Activated CD4-positive, alpha-beta memory T cell treated with anti-CD3 and anti-CD28 coated beads for 36 hours (primary cell): ENCODE measurements at regions not wholly inside any gene's neighbourhood (a gene's known extent, or its start where the extent isn't known, plus 50 kb on each side); places are given as distances from the start of the nearest gene placed in this dataset.

ENCODE experiments used
- CTCF ChIA-PET: fragments of 350-600 bp; sonication (Branson Sonifier 250); formaldehyde crosslinking; loops from one replicate; lab custom pipeline; 2021; ENCODE audit warnings: antibody characterized with exemption, inconsistent platforms; lab: Charles Lee
- POLR2A ChIA-PET: fragments of 350-600 bp; sonication (Branson Sonifier 250); formaldehyde crosslinking; loops from one replicate; lab custom pipeline; 2021; ENCODE audit warnings: antibody characterized with exemption; lab: Charles Lee
- DNase-seq: peaks from one replicate; pipeline ENCODE4 v3.0.0-alpha.2; 2020
- H3K27ac Mint-ChIP-seq: one replicate; pipeline ENCODE4 v1.8.0; 2021; ENCODE audit warnings: mixed read lengths
- H3K27me3 Mint-ChIP-seq: one replicate; pipeline ENCODE4 v1.8.0; 2021; ENCODE audit warnings: mixed read lengths
- H3K36me3 Mint-ChIP-seq: one replicate; pipeline ENCODE4 v1.8.0; 2021; ENCODE audit warnings: mixed read lengths
- H3K4me1 Mint-ChIP-seq: one replicate; pipeline ENCODE4 v1.8.0; 2021; ENCODE audit warnings: low read depth, mixed read lengths
- H3K4me3 Mint-ChIP-seq: one replicate; pipeline ENCODE4 v1.8.0; 2021; ENCODE audit warnings: mild to moderate bottlenecking, mixed read lengths
- H3K9me3 Mint-ChIP-seq: one replicate; pipeline ENCODE4 v1.8.0; 2021; ENCODE audit warnings: mixed read lengths
- intact Hi-C: fragments of 100-400 bp; cut with micrococcal nuclease; formaldehyde crosslinking; loops from one replicate; pipeline ENCODE4 v1.15.1; 2023

- CTCF ChIA-PET, result no interaction called here
- no peak for DNase-seq
- Mint-ChIP-seq H3K27ac (no peak overlapping the region), H3K9me3 (peaks cover 6% of the 10 kb centered on the region), H3K36me3 (no peaks in the 10 kb centered on the region), H3K27me3 (no peaks in the 10 kb centered on the region), H3K4me3 (no peak overlapping the region), H3K4me1 (no peaks in the 10 kb centered on the region)
- POLR2A ChIA-PET, result no interaction called here
- intact Hi-C loops, result no loop called here
These were observed 573.0 kb upstream of the PCDH15 start for GRCh38 chr10:55374060-55374459.

GRCh38 chr10:55369670-55370420 is 568.8 kb upstream of the PCDH15 start:
- no peak for DNase-seq
- H3K36me3 Mint-ChIP-seq, result no peaks in the 10 kb centered on the region
- no peak overlapping the region for H3K4me3 Mint-ChIP-seq
- no peaks in the 10 kb centered on the region for H3K4me1 Mint-ChIP-seq
- no peaks in the 10 kb centered on the region for H3K27me3 Mint-ChIP-seq
- intact Hi-C loops, result no loop called here
- H3K9me3 Mint-ChIP-seq, result peaks cover 8% of the 10 kb centered on the region
- CTCF ChIA-PET, result no interaction called here
- no peak overlapping the region for H3K27ac Mint-ChIP-seq
- POLR2A ChIA-PET, result no interaction called here

GRCh38 chr10:55368467-55368866 is 567.4 kb upstream of the PCDH15 start:
- CTCF ChIA-PET, result no interaction called here
- no peak overlapping the region for H3K27ac Mint-ChIP-seq

GRCh38 chr10:55367555-55367954 is 566.5 kb upstream of the PCDH15 start:
- intact Hi-C loops, result no loop called here
- ChIA-PET POLR2A (no interaction called here), CTCF (no interaction called here)
- Mint-ChIP-seq H3K27me3 (no peaks in the 10 kb centered on the region), H3K9me3 (peaks cover 13% of the 10 kb centered on the region), H3K4me3 (no peak overlapping the region), H3K4me1 (no peaks in the 10 kb centered on the region), H3K36me3 (no peaks in the 10 kb centered on the region), H3K27ac (no peak overlapping the region)
- DNase-seq, result no peak

More at GRCh38 chr10:55368467-55368866, 567.4 kb upstream of the PCDH15 start:
- POLR2A ChIA-PET, result no interaction called here
- no peak overlapping the region for H3K4me3 Mint-ChIP-seq
- H3K27me3 Mint-ChIP-seq, result no peaks in the 10 kb centered on the region
- intact Hi-C loops, result no loop called here
- peaks cover 10% of the 10 kb centered on the region for H3K9me3 Mint-ChIP-seq
- H3K4me1 Mint-ChIP-seq, result no peaks in the 10 kb centered on the region
- no peak for DNase-seq
- no peaks in the 10 kb centered on the region for H3K36me3 Mint-ChIP-seq

GRCh38 chr10:55358539-55358938 is 557.5 kb upstream of the PCDH15 start:
- Mint-ChIP-seq H3K36me3 (no peaks in the 10 kb centered on the region), H3K27me3 (no peaks in the 10 kb centered on the region), H3K4me1 (no peaks in the 10 kb centered on the region), H3K27ac (no peak overlapping the region), H3K9me3 (peaks cover 14% of the 10 kb centered on the region), H3K4me3 (no peak overlapping the region)
- CTCF ChIA-PET, result no interaction called here
- no peak for DNase-seq
- intact Hi-C loops, result no loop called here
- POLR2A ChIA-PET, result no interaction called here

GRCh38 chr10:55353414-55353813 is 552.4 kb upstream of the PCDH15 start:
- Mint-ChIP-seq H3K27me3 (no peaks in the 10 kb centered on the region), H3K9me3 (peaks cover 12% of the 10 kb centered on the region), H3K27ac (no peak overlapping the region), H3K4me3 (no peak overlapping the region), H3K4me1 (no peaks in the 10 kb centered on the region), H3K36me3 (no peaks in the 10 kb centered on the region)
- ChIA-PET CTCF (no interaction called here), POLR2A (no interaction called here)
- no peak for DNase-seq
- intact Hi-C loops, result no loop called here

- ChIA-PET POLR2A (no interaction called here), CTCF (no interaction called here)
- no peaks in the 10 kb centered on the region for H3K27me3 Mint-ChIP-seq
- DNase-seq, result no peak
- H3K4me3 Mint-ChIP-seq, result no peak overlapping the region
- H3K36me3 Mint-ChIP-seq, result no peaks in the 10 kb centered on the region
- peaks cover 14% of the 10 kb centered on the region for H3K9me3 Mint-ChIP-seq
- H3K27ac Mint-ChIP-seq, result no peak overlapping the region
- intact Hi-C loops, result no loop called here
- no peaks in the 10 kb centered on the region for H3K4me1 Mint-ChIP-seq
These were observed 550.4 kb upstream of the PCDH15 start for GRCh38 chr10:55351431-55351830.

- intact Hi-C loops, result no loop called here
- no peaks in the 10 kb centered on the region for H3K27me3 Mint-ChIP-seq
These were observed 547.5 kb upstream of the PCDH15 start for GRCh38 chr10:55348534-55348933.

GRCh38 chr10:55330486-55330885 is 529.5 kb upstream of the PCDH15 start:
- H3K36me3 Mint-ChIP-seq, result no peaks in the 10 kb centered on the region
- no peaks in the 10 kb centered on the region for H3K27me3 Mint-ChIP-seq
- DNase-seq, result no peak
- ChIA-PET CTCF (no interaction called here), POLR2A (no interaction called here)
- H3K9me3 Mint-ChIP-seq, result peaks cover 3% of the 10 kb centered on the region
- H3K4me3 Mint-ChIP-seq, result no peak overlapping the region
- intact Hi-C loops, result no loop called here
- H3K27ac Mint-ChIP-seq, result no peak overlapping the region
- H3K4me1 Mint-ChIP-seq, result no peaks in the 10 kb centered on the region

More at GRCh38 chr10:55348534-55348933, 547.5 kb upstream of the PCDH15 start:
- ChIA-PET POLR2A (no interaction called here), CTCF (no interaction called here)
- peaks cover 9% of the 10 kb centered on the region for H3K9me3 Mint-ChIP-seq
- no peaks in the 10 kb centered on the region for H3K4me1 Mint-ChIP-seq
- no peaks in the 10 kb centered on the region for H3K36me3 Mint-ChIP-seq
- no peak overlapping the region for H3K4me3 Mint-ChIP-seq
- no peak overlapping the region for H3K27ac Mint-ChIP-seq
- no peak for DNase-seq

- no peaks in the 10 kb centered on the region for H3K27me3 Mint-ChIP-seq
- H3K27ac Mint-ChIP-seq, result no peak overlapping the region
- no peak for DNase-seq
- peaks cover 7% of the 10 kb centered on the region for H3K9me3 Mint-ChIP-seq
- H3K4me1 Mint-ChIP-seq, result no peaks in the 10 kb centered on the region
- no peak overlapping the region for H3K4me3 Mint-ChIP-seq
- intact Hi-C loops, result no loop called here
- POLR2A ChIA-PET, result no interaction called here
- CTCF ChIA-PET, result no interaction called here
- H3K36me3 Mint-ChIP-seq, result no peaks in the 10 kb centered on the region
These were observed 528.8 kb upstream of the PCDH15 start for GRCh38 chr10:55329796-55330195.

- POLR2A ChIA-PET, result no interaction called here
- no peak for DNase-seq
These were observed 519.2 kb upstream of the PCDH15 start for GRCh38 chr10:55320187-55320700.

GRCh38 chr10:55311848-55312635 is 511.0 kb upstream of the PCDH15 start:
- H3K27ac Mint-ChIP-seq, result no peak overlapping the region
- intact Hi-C loops, result no loop called here
- H3K27me3 Mint-ChIP-seq, result no peaks in the 10 kb centered on the region
- no peaks in the 10 kb centered on the region for H3K4me1 Mint-ChIP-seq
- POLR2A ChIA-PET, result no interaction called here
- peaks cover 8% of the 10 kb centered on the region for H3K9me3 Mint-ChIP-seq
- CTCF ChIA-PET, result no interaction called here
- H3K4me3 Mint-ChIP-seq, result no peak overlapping the region
- no peak for DNase-seq
- H3K36me3 Mint-ChIP-seq, result no peaks in the 10 kb centered on the region

More at GRCh38 chr10:55320187-55320700, 519.2 kb upstream of the PCDH15 start:
- intact Hi-C loops, result no loop called here
- H3K27me3 Mint-ChIP-seq, result no peaks in the 10 kb centered on the region
- CTCF ChIA-PET, result no interaction called here
- peaks cover 34% of the 10 kb centered on the region for H3K9me3 Mint-ChIP-seq
- H3K27ac Mint-ChIP-seq, result no peak overlapping the region
- H3K36me3 Mint-ChIP-seq, result peaks cover 1% of the 10 kb centered on the region
- no peak overlapping the region for H3K4me3 Mint-ChIP-seq
- H3K4me1 Mint-ChIP-seq, result no peaks in the 10 kb centered on the region
